ENCODE measurements at regions not wholly inside any gene's neighbourhood (a gene's known extent, or its start where the extent isn't known, plus 50 kb on each side); places are given as distances from the start of the nearest gene placed in this dataset.

GRCh38 chr16:59684911-59685310 lies 950.8 kb upstream of the GOT2 start:
- no peaks in the 10 kb centered on the region for H3K79me2 ChIP-seq (ENCODE audit: insufficient read depth, low read length)
- H3K4me1 ChIP-seq (ENCODE audit: insufficient read depth, low read length), result no peaks in the 10 kb centered on the region
- in situ Hi-C loops (cut with HindIII; ENCODE audit: extremely low pct_ligation_motif_present, low pct_unique_long_range_greater_than_20kb), result no loop called here
- no peak overlapping the region for H3K4me2 ChIP-seq (ENCODE audit: low read depth, low read length)
- H2AFZ ChIP-seq (ENCODE audit: low read length), result no peak overlapping the region
- ATAC-seq (no peak), DNase-seq (ENCODE audit: low spot score) (no peak), FAIRE-seq (no peak)
- H4K20me1 ChIP-seq (ENCODE audit: insufficient read depth, low read length), result no peaks in the 10 kb centered on the region
- no peak overlapping the region for H3K9ac ChIP-seq (ENCODE audit: insufficient read depth, low read depth, low read length)
- H3K9me3 ChIP-seq (ENCODE audit: low read length), result peaks cover 78% of the 10 kb centered on the region
- intact Hi-C loops (cut with micrococcal nuclease; ENCODE audit: unreplicated experiment), result no loop called here
- no peak for TF ChIP-seq BRCA1 (CRISPR knock-in tag; IDR thresholded peaks at IDR 0.05)
- no peak overlapping the region for H3K4me3 ChIP-seq (replicated peaks in 1 of 3; ENCODE audit: insufficient read depth in 1 of 3, low read depth in 2 of 3, low read length in 3 of 3)
- H3K36me3 ChIP-seq (replicated peaks in 1 of 2; ENCODE audit: control insufficient read depth in 1 of 2, insufficient read depth in 2 of 2, low read length in 2 of 2), result no peaks in the 10 kb centered on the region
- no peaks in the 10 kb centered on the region for H3K27me3 ChIP-seq (ENCODE audit: control insufficient read depth in 1 of 2, insufficient read depth in 2 of 2, low read length in 2 of 2)
- CTCF ChIA-PET (ENCODE audit: low intra/inter-chr PET ratio, low total read pairs), result no interaction called here
- POLR2A ChIA-PET, result no interaction called here
- H3K27ac ChIP-seq (ENCODE audit: extremely low read length, insufficient read depth, low read length), result no peak overlapping the region
- BruUV-seq (replicated peaks), result no TSS peak

- ChIA-PET POLR2A (no interaction called here), CTCF (ENCODE audit: low intra/inter-chr PET ratio, low total read pairs) (no interaction called here)
- WGBS (ENCODE audit: low lambda C conversion rate), result 0% methylated on average over 1 of the region's 1 CpG
- DNase-seq (ENCODE audit: low spot score) (no peak), FAIRE-seq (no peak), ATAC-seq (no peak)
- H3K27me3 ChIP-seq (ENCODE audit: control insufficient read depth in 1 of 2, insufficient read depth in 2 of 2, low read length in 2 of 2), result no peaks in the 10 kb centered on the region
- no peak overlapping the region for H3K9ac ChIP-seq (ENCODE audit: insufficient read depth, low read depth, low read length)
- BruUV-seq (replicated peaks), result no TSS peak
- no peak overlapping the region for H3K4me2 ChIP-seq (ENCODE audit: low read depth, low read length)
- peaks cover 82% of the 10 kb centered on the region for H3K9me3 ChIP-seq (ENCODE audit: low read length)
- no peak overlapping the region for H3K27ac ChIP-seq (ENCODE audit: extremely low read length, insufficient read depth, low read length)
- H3K4me3 ChIP-seq (replicated peaks in 1 of 3; ENCODE audit: insufficient read depth in 1 of 3, low read depth in 2 of 3, low read length in 3 of 3), result no peak overlapping the region
- no peak overlapping the region for H2AFZ ChIP-seq (ENCODE audit: low read length)
- H3K79me2 ChIP-seq (ENCODE audit: insufficient read depth, low read length), result no peaks in the 10 kb centered on the region
- no peaks in the 10 kb centered on the region for H3K4me1 ChIP-seq (ENCODE audit: insufficient read depth, low read length)
- no peaks in the 10 kb centered on the region for H3K36me3 ChIP-seq (replicated peaks in 1 of 2; ENCODE audit: control insufficient read depth in 1 of 2, insufficient read depth in 2 of 2, low read length in 2 of 2)
- intact Hi-C loops (cut with micrococcal nuclease; ENCODE audit: unreplicated experiment), result no loop called here
- H4K20me1 ChIP-seq (ENCODE audit: insufficient read depth, low read length), result no peaks in the 10 kb centered on the region
- in situ Hi-C loops (cut with HindIII; ENCODE audit: extremely low pct_ligation_motif_present, low pct_unique_long_range_greater_than_20kb), result no loop called here
- TF ChIP-seq FOXM1 (CRISPR knock-in tag; IDR thresholded peaks at IDR 0.05) (no peak), TARDBP (CRISPR knock-in tag; IDR thresholded peaks at IDR 0.05) (no peak), TSC22D2 (CRISPR knock-in tag; IDR thresholded peaks at IDR 0.05; ENCODE audit: borderline replicate concordance) (no peak), XRCC5 (optimal IDR thresholded peaks at IDR 0.05; ENCODE audit: low read length) (no peak), REST (IDR thresholded peaks at IDR 0.05; ENCODE audit: borderline replicate concordance in 1 of 2, low read depth in 1 of 2, low read length in 2 of 2) (no peak), IRF2 (CRISPR knock-in tag; IDR thresholded peaks at IDR 0.05) (no peak), BCLAF1 (IDR thresholded peaks at IDR 0.05) (no peak), E2F2 (CRISPR knock-in tag; IDR thresholded peaks at IDR 0.05; ENCODE audit: borderline replicate concordance) (no peak), ELK4 (CRISPR knock-in tag; IDR thresholded peaks at IDR 0.05; ENCODE audit: borderline replicate concordance) (no peak), ZNF264 (CRISPR knock-in tag; IDR thresholded peaks at IDR 0.05) (no peak)
These were observed 949.6 kb upstream of the GOT2 start for GRCh38 chr16:59683709-59684108.

All from HepG2 (cell line).